HCT116 (cell line): ENCODE measurements at regions not wholly inside any gene's neighbourhood (a gene's known extent, or its start where the extent isn't known, plus 50 kb on each side); places are given as distances from the start of the nearest gene placed in this dataset.

Experiments used
- ATAC-seq: fragments of 200-7000 bp; cut with Tn5 transposase; 2 replicates; pipeline ENCODE4 v1.9.1; 2020; ENCODE audit warnings: mild to moderate bottlenecking, moderate library complexity
- BruUV-seq: library from RNA; stranded (reverse); fragments of 400-500 nt; replicated peaks from 2 replicates; lab custom pipeline; 2021; lab: Mats Ljungman, UMichigan
- CTCF ChIA-PET: fragments of 300-600 bp; sonication (Branson Sonifier 250); formaldehyde crosslinking; loops from one replicate; lab custom pipeline; 2021; ENCODE audit warnings: antibody characterized with exemption; lab: Charles Lee
- POLR2A ChIA-PET: fragments of 300-600, 350-600 bp; sonication (Branson Sonifier 250); formaldehyde crosslinking; loops from one replicate; lab custom pipeline; 2021; ENCODE audit warnings: antibody characterized with exemption; lab: Charles Lee
- RAD21 ChIA-PET, 2 experiments: fragments of 300-600 bp; sonication (Branson Sonifier 250); formaldehyde crosslinking; loops; one replicate each; lab custom pipeline; 2023; ENCODE audit warnings: low total read pairs in 2 of 2; ENCODE audit not compliant: uncharacterized antibody in 2 of 2, unreplicated experiment in 2 of 2, low non-redundant PET in 1 of 2; lab: Charles Lee
- DNase-seq: peaks from one replicate; pipeline ENCODE4 v3.0.0-alpha.2; 2010; ENCODE audit warnings: low read depth, low spot score
- H2AFZ ChIP-seq: fragments of 200-600 bp; shearing (Covaris generic), sonication (generic); 2 replicates; pipeline ENCODE4 v1.6.1; 2017; ENCODE audit warnings: low read depth, mixed run types, mixed read lengths, antibody characterized with exemption, low read length; ENCODE audit not compliant: poor library complexity, severe bottlenecking
- H3K27ac ChIP-seq: 2 replicates; pipeline ENCODE4 v1.5.1; 2012; ENCODE audit warnings: low read depth, low read length
- H3K27me3 ChIP-seq: fragments of 200-600 bp; sonication (generic); 2 replicates; pipeline ENCODE4 v1.6.1; 2016; ENCODE audit warnings: mixed run types, low read length, mixed read lengths; ENCODE audit not compliant: insufficient read depth
- H3K36me3 ChIP-seq, 2 experiments: fragments of 200-500 bp in 1 of 2; fragments of 200-600 bp in 1 of 2; sonication (Bioruptor generic) in 1 of 2; sonication (generic) in 1 of 2; 2 replicates each; pipeline versions ENCODE4 v1.5.1 to v1.6.1; 2014 to 2016; ENCODE audit warnings: low read length in 2 of 2, inconsistent platforms in 1 of 2, mixed read lengths in 1 of 2, mixed run types in 1 of 2; ENCODE audit not compliant: insufficient read depth in 2 of 2, control insufficient read depth in 1 of 2
- H3K4me1 ChIP-seq, 2 experiments: fragments of 200-600 bp in 1 of 2; sonication (generic) in 1 of 2; 2 replicates each; pipeline versions ENCODE4 v1.5.1 to v1.6.1; 2012 to 2017; ENCODE audit warnings: low read length in 2 of 2, inconsistent platforms in 1 of 2, mild to moderate bottlenecking in 1 of 2, mixed read lengths in 1 of 2, mixed run types in 1 of 2, moderate library complexity in 1 of 2; ENCODE audit not compliant: insufficient read depth in 2 of 2, control insufficient read depth in 1 of 2
- H3K4me2 ChIP-seq: fragments of 200-600 bp; sonication (generic); 2 replicates; pipeline ENCODE4 v1.6.1; 2017; ENCODE audit warnings: mixed run types, low read length, mixed read lengths
- H3K4me3 ChIP-seq, 2 experiments: fragments of 200-600 bp in 1 of 2; sonication (generic) in 1 of 2; replicated peaks in 1 of 2; 2 replicates each; pipeline ENCODE4 v1.5.1; 2011 to 2016; ENCODE audit warnings: low read length in 2 of 2, control low read depth in 1 of 2, low read depth in 1 of 2, mild to moderate bottlenecking in 1 of 2, mixed read lengths in 1 of 2, mixed run types in 1 of 2
- H3K79me2 ChIP-seq: fragments of 200-600 bp; sonication (generic); 2 replicates; pipeline ENCODE4 v1.6.1; 2017; ENCODE audit warnings: mild to moderate bottlenecking, mixed run types, low read length, moderate library complexity, mixed read lengths; ENCODE audit not compliant: insufficient read depth
- H3K9ac ChIP-seq: fragments of 200-600 bp; sonication (generic); 2 replicates; pipeline ENCODE4 v1.6.1; 2016; ENCODE audit warnings: low read length, mixed read lengths
- H3K9me2 ChIP-seq: fragments of 200-600 bp; sonication (generic), shearing (Covaris generic); 2 replicates; pipeline ENCODE4 v1.6.1; 2017; ENCODE audit warnings: mixed run types, mild to moderate bottlenecking, moderate library complexity; ENCODE audit not compliant: insufficient read depth
- H3K9me3 ChIP-seq, 2 experiments: fragments of 200-500 bp in 1 of 2; fragments of 200-600 bp in 1 of 2; sonication (Bioruptor generic) in 1 of 2; sonication (generic) in 1 of 2; 2 replicates each; pipeline ENCODE4 v1.6.1; 2014 to 2017; ENCODE audit warnings: low read length in 2 of 2, mixed read lengths in 2 of 2, inconsistent platforms in 1 of 2, low read depth in 1 of 2, mild to moderate bottlenecking in 1 of 2, mixed run types in 1 of 2, moderate library complexity in 1 of 2; ENCODE audit not compliant: control insufficient read depth in 1 of 2, insufficient read depth in 1 of 2
- H4K20me1 ChIP-seq: fragments of 200-600 bp; sonication (generic), shearing (Covaris generic); 2 replicates; pipeline ENCODE4 v1.6.1; 2017; ENCODE audit warnings: mixed run types, mild to moderate bottlenecking, moderate library complexity; ENCODE audit not compliant: insufficient read depth
- ATF3 ChIP-seq: IDR thresholded peaks from 2 replicates; pipeline ENCODE4 v1.6.1; 2012
- CBX3 ChIP-seq: IDR thresholded peaks from 2 replicates; pipeline ENCODE4 v1.6.1; 2012; ENCODE audit warnings: low read depth
- CTCF ChIP-seq, 3 experiments: fragments of 200-600 bp in 1 of 3; sonication (generic) in 1 of 3; IDR thresholded peaks in 2 of 3; conservative IDR thresholded peaks in 1 of 3; 2 replicates each; pipeline ENCODE4 v1.5.1; 2012 to 2017; ENCODE audit warnings: low read depth in 2 of 3, low read length in 2 of 3, antibody characterized with exemption in 1 of 3, borderline replicate concordance in 1 of 3, control low read depth in 1 of 3, mild to moderate bottlenecking in 1 of 3, mixed read lengths in 1 of 3, mixed run types in 1 of 3, moderate library complexity in 1 of 3; ENCODE audit not compliant: insufficient read depth in 1 of 3
- EGR1 ChIP-seq: IDR thresholded peaks from 2 replicates; pipeline ENCODE4 v1.6.1; 2012; ENCODE audit warnings: low read depth
- ELF1 ChIP-seq: IDR thresholded peaks from 2 replicates; pipeline ENCODE4 v1.6.1; 2012; ENCODE audit warnings: low read depth, borderline replicate concordance
- EZH2 ChIP-seq: fragments of 200-600 bp; sonication (generic); IDR thresholded peaks from 2 replicates; pipeline ENCODE4 v1.6.1; 2017; ENCODE audit warnings: antibody characterized with exemption, mixed run types
- POLR2A ChIP-seq: IDR thresholded peaks from 2 replicates; pipeline ENCODE4 v1.7.0; 2011; ENCODE audit warnings: borderline replicate concordance; ENCODE audit not compliant: insufficient read depth, insufficient read length; ENCODE audit errors: extremely low read depth
- RAD21 ChIP-seq: IDR thresholded peaks from 2 replicates; pipeline ENCODE4 v1.6.1; 2012; ENCODE audit warnings: low read depth, mild to moderate bottlenecking
- REST ChIP-seq: IDR thresholded peaks from 2 replicates; pipeline ENCODE4 v1.6.1; 2012; ENCODE audit warnings: low read depth
- ZBTB33 ChIP-seq: IDR thresholded peaks from 2 replicates; pipeline ENCODE4 v1.6.1; 2011; ENCODE audit warnings: mild to moderate bottlenecking, low read length, moderate library complexity; ENCODE audit not compliant: insufficient replicate concordance; ENCODE audit errors: extremely low read depth
- intact Hi-C: fragments of 100-400 bp; cut with micrococcal nuclease; formaldehyde crosslinking; loops from 2 replicates; pipeline ENCODE4 v1.10.0; 2022

- BruUV-seq = no TSS peak
- DNase-seq (no peak), ATAC-seq (no peak)
- Histone ChIP-seq H4K20me1 (no peaks in the 10 kb centered on the region), H3K4me3 (no peak overlapping the region), H3K79me2 (no peaks in the 10 kb centered on the region), H3K4me1 (no peaks in the 10 kb centered on the region), H3K9ac (no peak overlapping the region), H3K27ac (no peak overlapping the region), H3K9me2 (no peaks in the 10 kb centered on the region), H3K36me3 (no peaks in the 10 kb centered on the region), H2AFZ (no peak overlapping the region), H3K9me3 (no peaks in the 10 kb centered on the region), H3K27me3 (peaks cover 6% of the 10 kb centered on the region), H3K4me2 (no peak overlapping the region)
- no peak for TF ChIP-seq ATF3
- TF ChIP-seq RAD21 = no peak
- TF ChIP-seq ZBTB33 = no peak
- no peak for TF ChIP-seq EGR1
- TF ChIP-seq CBX3 = no peak
- no peak for TF ChIP-seq REST
- no peak for TF ChIP-seq EZH2
- no peak for TF ChIP-seq CTCF (IDR thresholded peaks at IDR 0.05 in 2 of 3, conservative IDR thresholded peaks at IDR 0.05 in 1 of 3; ENCODE audit: borderline replicate concordance in 1 of 3, insufficient read depth in 1 of 3, low read depth in 2 of 3, low read length in 2 of 3)
- no peak for TF ChIP-seq ELF1
- TF ChIP-seq POLR2A = no peak
- RAD21 ChIA-PET = no interaction called here
- intact Hi-C loops = no loop called here
- CTCF ChIA-PET = no interaction called here
- POLR2A ChIA-PET = no interaction called here
Observed at GRCh38 chr7:156510966-156511365, 129.6 kb upstream of the RNF32 start.
